ENCODE measurements at regions not wholly inside any gene's neighbourhood (a gene's known extent, or its start where the extent isn't known, plus 50 kb on each side); places are given as distances from the start of the nearest gene placed in this dataset.

DNA sequence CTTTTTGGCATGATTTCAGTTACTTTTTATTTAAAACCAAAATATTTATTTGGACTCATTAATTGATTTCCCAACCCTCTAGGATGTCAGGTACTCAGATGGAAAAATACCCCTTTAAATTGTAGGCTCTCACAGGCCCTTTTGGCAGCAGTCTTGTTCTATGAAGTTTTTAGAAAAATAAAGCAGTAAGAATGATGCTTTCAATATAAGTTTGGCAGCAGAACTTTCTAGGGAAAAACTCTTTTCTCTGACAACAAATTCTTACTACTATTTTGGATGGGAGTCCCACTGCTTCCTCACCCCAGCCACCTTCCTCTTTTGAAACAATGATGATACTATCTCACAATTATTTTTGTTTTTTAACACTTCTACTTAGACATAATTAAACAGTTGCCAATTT, 581.6 kb upstream of the SGCG start:
- no peak for DNase-seq (ENCODE audit: low spot score in 2 of 2, unreplicated experiment in 2 of 2)
- Mint-ChIP-seq H3K27me3 (ENCODE audit: low read depth) (no peaks in the 10 kb centered on the region), H3K27ac (peak overlapping the region; percentile 25), H3K9me3 (peaks cover 15% of the 10 kb centered on the region), H3K36me3 (peaks cover 6% of the 10 kb centered on the region), H3K4me3 (no peak overlapping the region), H3K4me1 (peaks cover 22% of the 10 kb centered on the region)
- TF ChIP-seq, protein P1, sequence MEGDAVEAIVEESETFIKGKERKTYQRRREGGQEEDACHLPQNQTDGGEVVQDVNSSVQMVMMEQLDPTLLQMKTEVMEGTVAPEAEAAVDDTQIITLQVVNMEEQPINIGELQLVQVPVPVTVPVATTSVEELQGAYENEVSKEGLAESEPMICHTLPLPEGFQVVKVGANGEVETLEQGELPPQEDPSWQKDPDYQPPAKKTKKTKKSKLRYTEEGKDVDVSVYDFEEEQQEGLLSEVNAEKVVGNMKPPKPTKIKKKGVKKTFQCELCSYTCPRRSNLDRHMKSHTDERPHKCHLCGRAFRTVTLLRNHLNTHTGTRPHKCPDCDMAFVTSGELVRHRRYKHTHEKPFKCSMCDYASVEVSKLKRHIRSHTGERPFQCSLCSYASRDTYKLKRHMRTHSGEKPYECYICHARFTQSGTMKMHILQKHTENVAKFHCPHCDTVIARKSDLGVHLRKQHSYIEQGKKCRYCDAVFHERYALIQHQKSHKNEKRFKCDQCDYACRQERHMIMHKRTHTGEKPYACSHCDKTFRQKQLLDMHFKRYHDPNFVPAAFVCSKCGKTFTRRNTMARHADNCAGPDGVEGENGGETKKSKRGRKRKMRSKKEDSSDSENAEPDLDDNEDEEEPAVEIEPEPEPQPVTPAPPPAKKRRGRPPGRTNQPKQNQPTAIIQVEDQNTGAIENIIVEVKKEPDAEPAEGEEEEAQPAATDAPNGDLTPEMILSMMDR (IDR thresholded peaks at IDR 0.05; ENCODE audit: unreplicated experiment), result no peak

- Mint-ChIP-seq H3K4me3 (no peak overlapping the region), H3K27me3 (ENCODE audit: low read depth) (no peaks in the 10 kb centered on the region), H3K27ac (no peak overlapping the region), H3K36me3 (peaks cover 10% of the 10 kb centered on the region), H3K4me1 (no peaks in the 10 kb centered on the region), H3K9me3 (peaks cover 30% of the 10 kb centered on the region)
- TF ChIP-seq, protein P1 (IDR thresholded peaks at IDR 0.05; ENCODE audit: unreplicated experiment), result no peak
- DNase-seq (ENCODE audit: low spot score in 2 of 2, unreplicated experiment in 2 of 2), result no peak
These were observed 562.8 kb upstream of the SGCG start for GRCh38 chr13:22618002-22618401.

GRCh38 chr13:22625691-22626090, 555.1 kb upstream of the SGCG start:
- H3K4me3 Mint-ChIP-seq, result no peak overlapping the region
- H3K27me3 Mint-ChIP-seq (ENCODE audit: low read depth), result no peaks in the 10 kb centered on the region
- H3K27ac Mint-ChIP-seq, result no peak overlapping the region
- H3K9me3 Mint-ChIP-seq, result peaks cover 45% of the 10 kb centered on the region
- H3K36me3 Mint-ChIP-seq, result peaks cover 14% of the 10 kb centered on the region
- peaks cover 10% of the 10 kb centered on the region for H3K4me1 Mint-ChIP-seq
- TF ChIP-seq, protein P1 (IDR thresholded peaks at IDR 0.05; ENCODE audit: unreplicated experiment), result no peak
- DNase-seq (ENCODE audit: low spot score in 2 of 2, unreplicated experiment in 2 of 2), result no peak

DNA sequence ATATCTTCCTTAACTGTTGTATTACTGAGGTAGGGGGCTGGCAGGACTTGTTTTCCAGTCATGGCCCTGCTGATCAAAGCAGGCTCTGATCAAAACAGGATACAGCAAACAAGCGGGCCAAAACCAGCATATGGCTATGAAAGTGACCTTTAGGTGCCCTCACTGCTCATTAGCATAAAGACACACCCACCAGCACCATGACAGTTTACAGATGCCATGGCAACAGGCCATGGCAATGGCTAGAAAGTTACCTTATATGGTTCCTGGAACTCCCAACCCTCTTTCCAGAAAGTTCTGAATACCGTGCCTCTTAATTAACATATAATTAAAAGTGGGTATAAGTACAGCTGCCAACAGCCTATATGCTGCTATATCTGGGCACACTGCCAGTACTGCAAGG, 551.4 kb upstream of the SGCG start:
- Mint-ChIP-seq H3K4me3 (no peak overlapping the region), H3K4me1 (peaks cover 10% of the 10 kb centered on the region), H3K27me3 (ENCODE audit: low read depth) (no peaks in the 10 kb centered on the region), H3K36me3 (peaks cover 18% of the 10 kb centered on the region), H3K9me3 (peaks cover 54% of the 10 kb centered on the region), H3K27ac (no peak overlapping the region)
- no peak for DNase-seq (ENCODE audit: low spot score in 2 of 2, unreplicated experiment in 2 of 2)
- TF ChIP-seq, protein P1 (IDR thresholded peaks at IDR 0.05; ENCODE audit: unreplicated experiment), result no peak

DNA sequence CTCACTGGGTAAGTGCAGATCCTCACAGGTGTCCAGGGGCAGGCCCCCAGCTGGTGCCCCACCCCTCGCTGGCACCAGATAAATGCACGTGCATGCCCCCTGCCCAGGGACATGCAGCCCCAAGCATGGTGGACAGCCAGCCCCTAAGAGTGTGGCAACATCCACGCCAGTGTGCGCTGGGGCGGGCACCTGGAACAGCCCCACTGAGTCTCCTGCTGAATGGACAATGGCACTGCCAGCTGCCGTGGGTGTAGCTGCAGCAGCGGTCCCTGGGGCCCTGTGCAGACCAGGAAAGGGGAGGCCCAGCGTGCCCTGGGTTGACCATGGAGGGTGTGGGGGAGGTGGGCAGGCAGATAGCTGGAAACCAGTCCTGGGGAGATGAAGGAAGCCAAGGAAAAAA, 538.7 kb upstream of the SGCG start:
- Mint-ChIP-seq H3K27ac (no peak overlapping the region), H3K9me3 (no peaks in the 10 kb centered on the region), H3K4me3 (no peak overlapping the region), H3K27me3 (ENCODE audit: low read depth) (no peaks in the 10 kb centered on the region), H3K4me1 (peaks cover 4% of the 10 kb centered on the region), H3K36me3 (no peaks in the 10 kb centered on the region)
- DNase-seq (ENCODE audit: low spot score in 2 of 2, unreplicated experiment in 2 of 2), result no peak
- TF ChIP-seq, protein P1 (IDR thresholded peaks at IDR 0.05; ENCODE audit: unreplicated experiment), result no peak

- no peak overlapping the region for H3K4me3 Mint-ChIP-seq
- no peak overlapping the region for H3K27ac Mint-ChIP-seq
- H3K36me3 Mint-ChIP-seq, result no peaks in the 10 kb centered on the region
- TF ChIP-seq, protein P1 (IDR thresholded peaks at IDR 0.05; ENCODE audit: unreplicated experiment), result no peak
- no peaks in the 10 kb centered on the region for H3K9me3 Mint-ChIP-seq
- peaks cover 24% of the 10 kb centered on the region for H3K4me1 Mint-ChIP-seq
- H3K27me3 Mint-ChIP-seq (ENCODE audit: low read depth), result no peaks in the 10 kb centered on the region
- no peak for DNase-seq (ENCODE audit: low spot score in 2 of 2, unreplicated experiment in 2 of 2)
These were observed 535.8 kb upstream of the SGCG start for GRCh38 chr13:22644941-22645340.

Measured in mesothelial cell of epicardium (in vitro differentiated cells).